Sigmoid colon (tissue), 6 donors: ENCODE measurements at regions not wholly inside any gene's neighbourhood (a gene's known extent, or its start where the extent isn't known, plus 50 kb on each side); places are given as distances from the start of the nearest gene placed in this dataset.
"Not testable (repeated sequence)": the region's sequence is repeated elsewhere in the genome, so short reads cannot be mapped to it uniquely, and the experiment has no call there.

Experiments used
- DNase-seq: peaks from one replicate; pipeline ENCODE4 v3.0.0-alpha.2; 2019
- H3K27ac ChIP-seq, 4 donors: fragments of 200-600 bp; sonication (generic); one replicate each; pipeline ENCODE4 v1.5.1; 2016 to 2019; ENCODE audit warnings: mild to moderate bottlenecking in 1 of 4
- H3K27me3 ChIP-seq, 3 donors: fragments of 200-600 bp; sonication (generic); one replicate each; pipeline ENCODE4 v1.5.1; 2019; ENCODE audit warnings: mild to moderate bottlenecking in 1 of 3
- H3K36me3 ChIP-seq, 4 donors: fragments of 200-600 bp; sonication (generic); one replicate each; pipeline ENCODE4 v1.5.1; 2016 to 2019
- H3K4me1 ChIP-seq, 4 donors: fragments of 200-600 bp; sonication (generic); one replicate each; pipeline ENCODE4 v1.5.1; 2017 to 2019
- H3K4me3 ChIP-seq, 4 donors: fragments of 200-600 bp; sonication (generic); one replicate each; pipeline ENCODE4 v1.5.1; 2017 to 2019; ENCODE audit warnings: mild to moderate bottlenecking in 2 of 4, moderate library complexity in 1 of 4
- H3K9me3 ChIP-seq, 4 donors: fragments of 200-600 bp in 3 of 4; sonication (generic) in 3 of 4; one replicate each; pipeline versions ENCODE4 v1.5.1 to v1.6.1; 2013 to 2019
- EP300 ChIP-seq, 4 donors: sonication (generic); formaldehyde crosslinking; IDR thresholded peaks; one replicate each; pipeline ENCODE4 v1.6.1; 2017; ENCODE audit warnings: antibody characterized with exemption in 4 of 4
- POLR2A ChIP-seq, 2 donors: fragments of 450-650 bp; IDR thresholded peaks; one replicate each; pipeline ENCODE4 v1.6.1; 2016; ENCODE audit warnings: antibody characterized with exemption in 2 of 2, mild to moderate bottlenecking in 2 of 2, moderate library complexity in 2 of 2
- POLR2AphosphoS5 ChIP-seq, 4 donors: sonication (generic); formaldehyde crosslinking; IDR thresholded peaks; one replicate each; pipeline ENCODE4 v1.6.1; 2017; ENCODE audit warnings: antibody characterized with exemption in 4 of 4
- WGBS, 2 donors: extraction: QIAGEN DNeasy Blood & Tissue Kit; methylation state at CpG; one replicate each; pipeline ENCODE4 v1.1.7; 2013; 5-methylcytosine and 5-hydroxymethylcytosine counted together
- intact Hi-C: fragments of 100-400 bp; cut with DNase I; formaldehyde crosslinking; loops from one replicate; pipeline ENCODE4 v1.15.1; 2023
- TF ChIP-seq, protein P1 (sequence below), 4 experiments: fragments of 450-650 bp in 3 of 4; fragments of 200-600 bp in 1 of 4; IDR thresholded peaks; one replicate each; pipeline ENCODE4 v1.5.1; 2016 to 2019; ENCODE audit warnings: antibody characterized with exemption in 4 of 4, mild to moderate bottlenecking in 3 of 4, moderate library complexity in 2 of 4
- donor health status: healthy with polysubstance abuse.
- donor health status: healthy.

DNA sequence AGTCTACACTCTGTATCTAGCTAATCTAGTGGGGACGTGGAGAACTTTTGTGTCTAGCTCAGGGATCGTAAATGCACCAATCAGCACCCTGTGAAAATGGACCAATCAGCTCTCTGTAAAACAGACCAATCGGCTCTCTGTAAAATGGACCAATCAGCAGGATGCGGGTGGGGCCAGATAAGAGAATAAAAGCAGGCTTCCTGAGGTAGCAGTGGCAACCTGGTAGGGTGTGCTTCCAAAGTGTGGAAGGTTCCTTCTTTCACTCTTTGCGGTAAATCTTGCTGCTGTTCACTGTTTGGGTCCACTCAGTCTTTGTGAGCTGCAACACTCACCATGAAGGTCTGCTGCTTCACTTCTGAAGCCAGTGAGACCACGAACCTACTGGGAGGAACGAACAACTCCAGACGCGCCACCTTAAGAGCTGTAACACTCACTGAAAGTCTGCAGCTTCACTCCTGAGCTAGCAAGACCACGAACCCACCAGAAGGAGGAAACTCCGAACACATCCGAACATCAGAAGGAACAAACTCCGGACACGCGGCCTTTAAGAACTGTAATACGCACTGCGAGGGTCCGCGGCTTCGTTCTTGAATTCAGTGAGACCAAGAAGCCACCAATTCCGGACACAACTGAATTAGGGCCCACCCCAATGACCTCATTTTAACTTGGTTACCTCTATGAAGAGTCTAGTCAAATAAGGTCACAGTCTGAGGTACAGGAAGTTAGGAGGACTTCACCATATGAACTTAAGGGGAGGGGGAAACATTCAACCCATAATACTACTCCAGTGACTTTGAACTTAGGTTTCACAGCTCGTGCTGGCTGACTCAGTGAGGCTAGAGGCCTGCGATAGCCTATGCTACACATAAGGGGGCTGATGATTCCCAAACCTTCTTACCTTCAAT, 59.8 kb upstream of the LPGAT1 start:
- WGBS, 2 donors, result 94 to 96% methylated on average over 23 of the region's 23 CpGs
- H3K9me3 ChIP-seq, H3K4me1 ChIP-seq, H3K36me3 ChIP-seq, H3K27me3 ChIP-seq, intact Hi-C loops, H3K4me3 ChIP-seq, H3K27ac ChIP-seq, DNase-seq: not testable (repeated sequence)

DNA sequence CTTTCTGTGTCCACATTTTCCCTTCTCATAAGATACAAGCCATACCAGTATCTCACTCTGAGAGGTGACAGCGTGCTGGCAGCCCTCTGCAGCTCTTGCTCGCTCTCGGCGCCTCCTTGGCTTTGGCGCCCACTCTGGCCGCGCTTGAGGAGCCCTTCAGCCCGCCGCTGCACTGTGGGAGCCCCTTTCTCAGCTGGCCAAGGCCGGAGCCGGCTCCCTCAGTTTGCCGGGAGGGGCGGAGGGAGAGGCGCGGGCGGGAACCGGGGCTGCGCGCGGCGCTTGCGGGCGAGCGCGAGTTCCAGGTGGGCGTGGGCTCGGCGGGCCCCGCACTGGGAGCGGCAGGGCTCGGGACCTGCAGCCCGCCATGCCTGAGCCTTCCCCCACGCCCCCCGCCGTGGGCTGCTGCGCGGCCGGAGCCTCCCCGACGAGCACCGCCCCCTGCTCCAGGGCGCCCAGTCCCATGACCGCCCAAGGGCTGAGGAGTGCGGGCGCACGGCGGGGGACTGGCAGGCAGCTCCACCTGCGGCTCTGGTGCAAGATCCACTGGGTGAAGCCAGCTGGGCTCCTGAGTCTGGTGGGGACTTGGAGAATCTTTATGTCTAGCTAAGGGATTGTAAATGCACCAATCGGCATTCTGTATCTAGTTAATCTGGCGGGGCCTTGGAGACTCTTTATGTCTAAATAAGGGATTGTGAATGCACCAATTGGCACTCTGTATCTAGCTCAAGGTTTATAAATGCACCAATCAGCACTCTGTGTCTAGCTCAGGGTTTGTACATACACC, 58.9 kb upstream of the LPGAT1 start:
- 77 to 81% methylated on average over 50 of the region's 50 CpGs for WGBS, 2 donors
- H3K4me3 ChIP-seq, result peak overlapping the region in 1 of 4 donors; percentile 26

DNA sequence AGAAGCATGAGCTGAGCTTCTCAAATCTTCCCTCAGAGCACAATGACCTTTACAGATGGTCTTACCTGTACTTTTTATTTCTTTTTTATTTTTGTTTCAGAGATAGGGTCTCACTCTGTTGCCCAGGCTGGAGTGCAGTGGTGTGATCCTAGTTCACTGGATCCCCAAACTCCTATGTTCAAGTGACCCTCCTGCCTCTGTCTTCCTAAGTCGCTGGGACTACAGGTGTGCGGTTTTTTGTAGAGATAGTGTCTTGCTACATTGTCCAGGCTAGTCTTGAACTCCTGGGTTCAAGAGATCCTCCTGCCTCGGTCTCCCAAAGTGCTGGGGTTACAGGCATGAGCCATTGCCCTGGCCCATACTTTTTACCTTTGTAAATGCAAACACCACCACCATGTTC, 56.0 kb upstream of the LPGAT1 start:
- intact Hi-C loops, result no loop called here
- DNase-seq, result no peak
- no peak for TF ChIP-seq POLR2A (IDR thresholded peaks at IDR 0.05)
- TF ChIP-seq, protein P1, sequence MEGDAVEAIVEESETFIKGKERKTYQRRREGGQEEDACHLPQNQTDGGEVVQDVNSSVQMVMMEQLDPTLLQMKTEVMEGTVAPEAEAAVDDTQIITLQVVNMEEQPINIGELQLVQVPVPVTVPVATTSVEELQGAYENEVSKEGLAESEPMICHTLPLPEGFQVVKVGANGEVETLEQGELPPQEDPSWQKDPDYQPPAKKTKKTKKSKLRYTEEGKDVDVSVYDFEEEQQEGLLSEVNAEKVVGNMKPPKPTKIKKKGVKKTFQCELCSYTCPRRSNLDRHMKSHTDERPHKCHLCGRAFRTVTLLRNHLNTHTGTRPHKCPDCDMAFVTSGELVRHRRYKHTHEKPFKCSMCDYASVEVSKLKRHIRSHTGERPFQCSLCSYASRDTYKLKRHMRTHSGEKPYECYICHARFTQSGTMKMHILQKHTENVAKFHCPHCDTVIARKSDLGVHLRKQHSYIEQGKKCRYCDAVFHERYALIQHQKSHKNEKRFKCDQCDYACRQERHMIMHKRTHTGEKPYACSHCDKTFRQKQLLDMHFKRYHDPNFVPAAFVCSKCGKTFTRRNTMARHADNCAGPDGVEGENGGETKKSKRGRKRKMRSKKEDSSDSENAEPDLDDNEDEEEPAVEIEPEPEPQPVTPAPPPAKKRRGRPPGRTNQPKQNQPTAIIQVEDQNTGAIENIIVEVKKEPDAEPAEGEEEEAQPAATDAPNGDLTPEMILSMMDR (IDR thresholded peaks at IDR 0.05), result no peak
- no peak for TF ChIP-seq POLR2AphosphoS5 (IDR thresholded peaks at IDR 0.05)
- no peak for TF ChIP-seq EP300 (IDR thresholded peaks at IDR 0.05)
- Histone ChIP-seq H3K27ac (no peak overlapping the region), H3K27me3 (no peaks in the 10 kb centered on the region), H3K4me1 (no peaks in the 10 kb centered on the region), H3K36me3 (no peaks in the 10 kb centered on the region), H3K4me3 (no peak overlapping the region), H3K9me3 (no peaks in the 10 kb centered on the region)
- WGBS, 2 donors, result 91 to 93% methylated on average over 3 of the region's 3 CpGs

More for the DNA sequence above, 58.9 kb upstream of the LPGAT1 start:
- H3K4me1 ChIP-seq, DNase-seq, H3K27me3 ChIP-seq, H3K36me3 ChIP-seq, H3K9me3 ChIP-seq, intact Hi-C loops, H3K27ac ChIP-seq: not testable (repeated sequence)

DNA sequence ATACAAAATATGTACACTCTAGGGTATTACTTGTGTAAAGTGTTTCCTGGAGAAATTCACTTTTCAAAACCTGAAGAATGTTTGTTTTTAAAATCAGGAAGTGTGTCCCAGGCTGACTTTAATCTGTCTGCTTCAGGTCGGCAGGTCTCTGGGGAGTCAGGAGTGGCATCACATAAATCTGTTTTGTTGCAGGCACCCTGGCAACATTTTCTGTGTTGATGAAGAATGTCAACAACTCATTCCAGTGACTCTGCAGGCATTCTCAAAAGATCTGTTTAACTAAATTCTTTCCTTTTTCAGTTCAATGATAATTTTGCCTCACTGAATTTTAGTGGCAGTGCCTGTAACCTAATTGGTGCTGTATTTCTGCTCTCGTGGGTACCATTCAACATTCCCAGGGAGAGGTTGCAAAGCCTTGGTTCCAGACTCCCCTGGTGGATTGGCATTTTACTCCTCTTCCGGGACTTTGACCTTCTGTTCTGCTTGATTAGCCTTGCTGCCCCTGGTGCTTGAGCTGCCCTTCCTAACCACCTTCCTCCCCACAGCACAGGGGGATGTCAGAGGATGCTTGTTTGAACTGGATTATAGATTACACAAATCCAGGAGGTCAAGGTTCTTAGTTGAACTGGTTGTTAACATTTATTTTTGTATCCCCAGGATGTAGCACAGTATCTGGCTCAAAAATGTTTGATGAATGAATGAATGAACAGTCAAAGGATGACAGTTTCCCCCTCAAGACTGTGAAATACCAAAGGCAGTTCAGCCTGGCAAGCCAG, 55.4 kb upstream of the LPGAT1 start:
- Histone ChIP-seq H3K4me3 (no peak overlapping the region), H3K4me1 (no peaks in the 10 kb centered on the region), H3K36me3 (no peaks in the 10 kb centered on the region), H3K9me3 (no peaks in the 10 kb centered on the region), H3K27ac (no peak overlapping the region), H3K27me3 (no peaks in the 10 kb centered on the region)
- no peak for DNase-seq
- TF ChIP-seq POLR2A (IDR thresholded peaks at IDR 0.05), result no peak
- intact Hi-C loops, result no loop called here
- WGBS, 2 donors, result 12 to 41% methylated on average over 3 of the region's 3 CpGs

DNA sequence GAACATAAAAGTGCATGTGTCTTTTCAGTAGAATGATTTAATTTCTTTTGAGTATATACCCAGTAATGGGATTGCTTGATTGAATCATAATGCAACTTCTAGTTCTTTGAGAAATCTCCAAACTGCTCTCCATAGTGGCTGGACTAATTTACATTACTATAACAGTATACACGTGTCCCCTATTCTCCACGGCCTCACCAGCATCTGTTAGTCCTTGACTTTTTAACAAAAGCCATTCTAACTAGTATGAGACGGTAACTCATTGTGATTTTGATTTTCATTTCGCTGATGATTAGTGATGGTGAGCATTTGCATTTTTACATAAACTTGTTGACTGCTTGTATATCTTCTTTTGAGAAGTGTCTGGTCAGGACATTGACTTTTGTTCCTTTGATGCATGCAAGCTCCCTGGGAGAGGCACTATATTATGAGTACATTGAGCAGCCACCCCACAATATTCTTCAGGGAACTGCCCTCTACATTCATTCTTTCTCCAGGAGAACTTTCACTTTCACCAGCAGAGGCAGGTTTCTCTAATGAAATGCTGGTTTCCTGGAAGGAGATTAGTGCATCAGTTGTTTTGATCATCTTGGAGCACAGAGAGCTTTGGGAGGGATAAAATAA, 51.9 kb upstream of the LPGAT1 start:
- no peak for TF ChIP-seq EP300 (IDR thresholded peaks at IDR 0.05)
- TF ChIP-seq, protein P1 (IDR thresholded peaks at IDR 0.05), result no peak
- no peak for TF ChIP-seq POLR2AphosphoS5 (IDR thresholded peaks at IDR 0.05)
- no peak for TF ChIP-seq POLR2A (IDR thresholded peaks at IDR 0.05)
- intact Hi-C loops, result no loop called here

More for the DNA sequence above, 51.9 kb upstream of the LPGAT1 start:
- H3K9me3 ChIP-seq, result no peaks in the 10 kb centered on the region
- H3K27ac ChIP-seq, result no peak overlapping the region
- H3K4me3 ChIP-seq, result no peak overlapping the region
- no peaks in the 10 kb centered on the region for H3K36me3 ChIP-seq
- H3K4me1 ChIP-seq, result no peaks in the 10 kb centered on the region
- WGBS, 2 donors, result 90 to 92% methylated on average over 4 of the region's 4 CpGs
- no peak for DNase-seq
- no peaks in the 10 kb centered on the region for H3K27me3 ChIP-seq
